Lower lobe of right lung (tissue), 2 donors: ENCODE measurements at regions not wholly inside any gene's neighbourhood (a gene's known extent, or its start where the extent isn't known, plus 50 kb on each side); places are given as distances from the start of the nearest gene placed in this dataset.

Experiments
- ATAC-seq, 2 donors: fragments of 200-7000 bp; cut with Tn5 transposase; one replicate each; pipeline ENCODE4 v1.9.1; 2020 to 2022; ENCODE audit warnings: mild to moderate bottlenecking in 2 of 2, moderate library complexity in 2 of 2
- DNase-seq: peaks from one replicate; pipeline ENCODE4 v3.0.0-alpha.2; 2020
- H3K27ac ChIP-seq: fragments of 200-600 bp; one replicate; pipeline ENCODE4 v1.8.0; 2022
- H3K27me3 ChIP-seq: fragments of 200-600 bp; one replicate; pipeline ENCODE4 v1.8.0; 2022; ENCODE audit warnings: low read depth
- H3K36me3 ChIP-seq: fragments of 200-600 bp; one replicate; pipeline ENCODE4 v1.8.0; 2022; ENCODE audit warnings: mild to moderate bottlenecking
- H3K4me1 ChIP-seq: fragments of 200-600 bp; one replicate; pipeline ENCODE4 v1.8.0; 2022
- H3K4me3 ChIP-seq: fragments of 200-600 bp; one replicate; pipeline ENCODE4 v1.8.0; 2022; ENCODE audit warnings: mild to moderate bottlenecking
- H3K9me3 ChIP-seq: fragments of 200-600 bp; one replicate; pipeline ENCODE4 v1.8.0; 2022
- intact Hi-C: fragments of 100-400 bp; cut with DNase I; formaldehyde crosslinking; loops from one replicate; pipeline ENCODE4 v1.11.0; 2022
- TF ChIP-seq, protein P1 (sequence below): fragments of 200-600 bp; IDR thresholded peaks from one replicate; pipeline ENCODE4 v1.8.0; 2022; ENCODE audit warnings: antibody characterized with exemption, mild to moderate bottlenecking
- donor health status: DM: no; HTN: yes; CAD: no; lungs with severe emphysema.

DNA sequence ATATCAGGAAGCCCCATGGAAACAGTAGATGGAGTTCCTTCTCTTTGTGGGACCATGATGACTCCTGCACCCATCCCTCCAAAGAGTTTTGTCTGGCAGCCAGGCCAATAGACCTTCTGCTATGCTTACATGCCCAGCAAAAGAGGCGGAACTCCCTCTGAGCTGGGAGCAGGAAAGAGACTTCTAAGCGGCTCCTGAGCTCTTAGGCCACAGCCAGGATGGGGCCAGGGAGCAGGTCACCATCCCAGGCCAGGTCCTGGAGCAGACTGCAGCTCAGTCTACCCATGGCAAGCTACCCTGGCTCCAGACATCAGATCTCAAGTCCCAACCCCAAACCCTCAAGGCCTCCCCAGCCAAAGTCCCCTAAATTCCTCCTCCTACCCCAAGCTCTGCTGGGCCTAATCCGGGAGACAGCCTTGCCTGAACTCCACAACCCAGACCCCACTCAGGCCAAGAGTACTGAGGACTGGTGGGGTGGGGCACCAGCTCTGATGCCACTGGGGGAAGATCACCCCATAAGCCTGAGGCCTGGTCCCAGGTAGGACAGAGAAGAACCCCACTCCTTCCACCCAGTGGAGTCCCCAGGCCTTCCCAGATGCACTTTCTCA, 387.9 kb downstream of the MATN1 start:
- no peaks in the 10 kb centered on the region for H3K4me1 ChIP-seq
- no peak overlapping the region for H3K4me3 ChIP-seq
- H3K27me3 ChIP-seq = no peaks in the 10 kb centered on the region
- TF ChIP-seq, protein P1, sequence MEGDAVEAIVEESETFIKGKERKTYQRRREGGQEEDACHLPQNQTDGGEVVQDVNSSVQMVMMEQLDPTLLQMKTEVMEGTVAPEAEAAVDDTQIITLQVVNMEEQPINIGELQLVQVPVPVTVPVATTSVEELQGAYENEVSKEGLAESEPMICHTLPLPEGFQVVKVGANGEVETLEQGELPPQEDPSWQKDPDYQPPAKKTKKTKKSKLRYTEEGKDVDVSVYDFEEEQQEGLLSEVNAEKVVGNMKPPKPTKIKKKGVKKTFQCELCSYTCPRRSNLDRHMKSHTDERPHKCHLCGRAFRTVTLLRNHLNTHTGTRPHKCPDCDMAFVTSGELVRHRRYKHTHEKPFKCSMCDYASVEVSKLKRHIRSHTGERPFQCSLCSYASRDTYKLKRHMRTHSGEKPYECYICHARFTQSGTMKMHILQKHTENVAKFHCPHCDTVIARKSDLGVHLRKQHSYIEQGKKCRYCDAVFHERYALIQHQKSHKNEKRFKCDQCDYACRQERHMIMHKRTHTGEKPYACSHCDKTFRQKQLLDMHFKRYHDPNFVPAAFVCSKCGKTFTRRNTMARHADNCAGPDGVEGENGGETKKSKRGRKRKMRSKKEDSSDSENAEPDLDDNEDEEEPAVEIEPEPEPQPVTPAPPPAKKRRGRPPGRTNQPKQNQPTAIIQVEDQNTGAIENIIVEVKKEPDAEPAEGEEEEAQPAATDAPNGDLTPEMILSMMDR = no peak
- no peaks in the 10 kb centered on the region for H3K36me3 ChIP-seq
- intact Hi-C loops = no loop called here
- H3K27ac ChIP-seq = no peak overlapping the region
- DNase-seq = no peak
- ATAC-seq = no peak
- no peaks in the 10 kb centered on the region for H3K9me3 ChIP-seq

GRCh38 chr1:30334767-30335166, 388.6 kb downstream of the MATN1 start:
- H3K4me3 ChIP-seq = no peak overlapping the region
- no peak overlapping the region for H3K27ac ChIP-seq
- H3K27me3 ChIP-seq = no peaks in the 10 kb centered on the region
- no peak for ATAC-seq
- no peaks in the 10 kb centered on the region for H3K4me1 ChIP-seq
- H3K36me3 ChIP-seq = no peaks in the 10 kb centered on the region
- no peaks in the 10 kb centered on the region for H3K9me3 ChIP-seq
- intact Hi-C loops = no loop called here
- TF ChIP-seq, protein P1 = no peak
- DNase-seq = no peak

GRCh38 chr1:30332116-30333094, 391.0 kb downstream of the MATN1 start:
- DNase-seq = no peak
- H3K36me3 ChIP-seq = no peaks in the 10 kb centered on the region

DNA sequence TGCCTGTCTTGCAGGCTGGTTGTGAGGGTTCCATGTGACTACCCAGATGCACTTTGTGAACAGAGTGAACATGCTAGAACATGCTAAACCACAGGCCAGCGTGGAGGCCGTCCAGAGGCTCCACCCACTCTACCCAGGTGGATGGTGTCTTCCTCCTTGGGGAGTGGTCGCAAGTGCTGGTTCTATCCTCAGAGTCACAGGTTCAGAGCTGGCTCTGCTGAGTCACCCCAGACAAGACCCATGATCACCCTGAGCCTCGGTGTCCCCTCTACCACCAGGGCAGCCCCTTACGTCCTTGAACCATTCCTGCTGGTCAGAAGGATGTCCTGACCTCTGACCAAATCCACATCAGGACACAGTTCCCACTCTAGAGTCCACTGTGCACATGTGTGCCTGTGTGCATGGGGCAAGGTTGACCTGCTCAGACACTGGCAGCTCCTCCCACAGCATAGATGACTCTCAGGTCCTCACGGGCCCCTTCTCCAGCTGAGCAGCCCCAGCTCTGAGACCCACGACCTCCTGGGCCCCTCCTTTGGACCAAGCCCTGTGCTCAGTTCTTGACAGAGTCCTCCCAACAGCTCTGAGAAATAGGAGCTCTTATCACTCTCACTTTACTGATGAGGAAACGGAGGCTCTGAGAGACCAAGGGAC, 391.8 kb downstream of the MATN1 start:
- no peak overlapping the region for H3K4me3 ChIP-seq
- TF ChIP-seq, protein P1 = no peak
- no peak overlapping the region for H3K27ac ChIP-seq
- H3K9me3 ChIP-seq = no peaks in the 10 kb centered on the region
- H3K36me3 ChIP-seq = no peaks in the 10 kb centered on the region
- DNase-seq = no peak
- no peak for ATAC-seq
- intact Hi-C loops = no loop called here
- H3K4me1 ChIP-seq = no peaks in the 10 kb centered on the region
- no peaks in the 10 kb centered on the region for H3K27me3 ChIP-seq

More at GRCh38 chr1:30332116-30333094, 391.0 kb downstream of the MATN1 start:
- H3K27me3 ChIP-seq = no peaks in the 10 kb centered on the region
- no peaks in the 10 kb centered on the region for H3K9me3 ChIP-seq
- H3K27ac ChIP-seq = no peak overlapping the region
- H3K4me3 ChIP-seq = no peak overlapping the region
- no peaks in the 10 kb centered on the region for H3K4me1 ChIP-seq
- ATAC-seq = no peak
- intact Hi-C loops = no loop called here
- TF ChIP-seq, protein P1 = no peak

- DNase-seq (no peak), ATAC-seq (no peak)
- Histone ChIP-seq H3K36me3 (no peaks in the 10 kb centered on the region), H3K27me3 (no peaks in the 10 kb centered on the region), H3K4me1 (no peaks in the 10 kb centered on the region), H3K27ac (no peak overlapping the region), H3K4me3 (no peak overlapping the region), H3K9me3 (no peaks in the 10 kb centered on the region)
- TF ChIP-seq, protein P1 = no peak
- intact Hi-C loops = no loop called here
These were observed 392.7 kb downstream of the MATN1 start for GRCh38 chr1:30330644-30331043.
